Suppressor macrophage treated with lipopolysaccharide for 4 hours (primary cell): ENCODE measurements at regions not wholly inside any gene's neighbourhood (a gene's known extent, or its start where the extent isn't known, plus 50 kb on each side); places are given as distances from the start of the nearest gene placed in this dataset.

ENCODE experiments used
- DNase-seq: peaks from one replicate; pipeline ENCODE4 v3.0.0-alpha.2; 2020

DNA sequence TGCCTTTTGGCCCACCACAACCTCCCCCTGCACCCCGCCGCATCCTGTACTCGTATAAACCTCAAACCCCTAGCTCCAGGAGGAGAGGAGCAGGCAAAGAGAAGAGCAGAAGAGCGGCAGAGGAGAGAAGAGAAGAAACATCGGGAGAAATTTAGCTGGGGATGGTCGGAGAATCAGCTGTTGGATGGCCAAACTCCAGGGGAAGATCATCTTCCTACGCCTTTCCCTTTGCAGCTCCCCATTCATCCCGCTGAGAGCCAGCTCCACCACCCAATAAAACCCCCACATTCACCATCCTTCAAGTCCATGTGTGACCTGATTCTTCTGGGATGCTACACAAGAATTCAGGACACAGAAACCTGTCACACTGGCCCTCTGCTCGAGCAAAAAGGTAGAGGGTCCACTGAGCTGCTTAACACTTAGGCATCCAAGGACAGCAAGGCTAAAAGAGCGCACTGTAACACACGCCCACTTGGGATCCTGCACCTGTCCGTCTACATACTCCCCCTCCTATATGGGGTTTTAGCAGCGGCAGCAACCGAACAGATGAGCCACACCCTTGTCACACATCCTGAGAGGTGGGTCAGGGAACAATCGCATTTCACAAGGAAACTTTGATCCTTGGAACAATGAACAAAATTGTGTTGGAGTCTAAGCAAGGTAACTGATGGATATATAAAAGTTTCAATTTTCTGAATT is 51.6 kb upstream of the MIR17HG start:
- no peak for DNase-seq

DNA sequence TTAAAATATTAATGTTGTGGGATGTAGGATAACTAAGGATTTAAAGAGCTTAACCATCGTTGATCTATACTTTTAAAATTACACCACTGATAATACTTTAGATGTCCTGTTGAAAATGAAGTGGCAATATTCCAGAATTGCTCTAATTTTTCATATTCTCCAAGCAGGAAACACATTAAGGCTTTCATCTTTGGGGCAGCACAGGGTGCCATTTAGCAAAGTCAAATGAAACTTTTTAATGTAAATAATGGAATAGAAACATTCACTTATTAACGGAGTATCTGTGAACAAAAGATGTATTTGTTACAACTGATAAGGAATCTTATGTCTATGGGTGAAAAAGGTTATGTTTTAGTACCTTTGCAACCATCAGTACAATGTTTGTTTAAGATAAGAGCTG is 50.0 kb upstream of the MIR17HG start:
- DNase-seq = no peak
